HG02763 (cell line): ENCODE measurements at regions not wholly inside any gene's neighbourhood (a gene's known extent, or its start where the extent isn't known, plus 50 kb on each side); places are given as distances from the start of the nearest gene placed in this dataset.

Experiments
- ATAC-seq: cut with Tn5 transposase; IDR thresholded peaks from one replicate; pipeline ENCODE4 v1.9.1; 2021; ENCODE audit warnings: mild to moderate bottlenecking, moderate library complexity; ENCODE audit not compliant: unreplicated experiment

DNA sequence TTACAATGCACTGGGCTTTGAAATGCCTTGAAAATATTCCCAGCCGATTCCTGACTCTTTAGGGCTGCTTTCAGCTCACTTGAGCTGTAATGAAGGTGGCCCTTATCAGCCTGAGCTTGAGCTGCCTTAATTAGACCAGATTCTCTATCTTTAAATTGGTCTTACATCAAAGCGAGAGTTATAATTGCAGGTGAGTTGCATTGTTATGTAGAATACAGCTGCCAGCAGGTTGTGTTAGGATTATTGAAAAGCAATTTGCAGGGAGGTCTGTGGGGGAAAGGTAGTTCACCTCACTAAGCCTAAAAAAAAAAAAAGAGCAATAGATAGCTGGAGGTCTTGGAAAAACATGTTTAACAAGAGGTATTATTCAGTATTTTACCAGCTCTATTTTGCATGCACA is 142.2 kb upstream of the HABP2 start:
- ATAC-seq, result no peak

DNA sequence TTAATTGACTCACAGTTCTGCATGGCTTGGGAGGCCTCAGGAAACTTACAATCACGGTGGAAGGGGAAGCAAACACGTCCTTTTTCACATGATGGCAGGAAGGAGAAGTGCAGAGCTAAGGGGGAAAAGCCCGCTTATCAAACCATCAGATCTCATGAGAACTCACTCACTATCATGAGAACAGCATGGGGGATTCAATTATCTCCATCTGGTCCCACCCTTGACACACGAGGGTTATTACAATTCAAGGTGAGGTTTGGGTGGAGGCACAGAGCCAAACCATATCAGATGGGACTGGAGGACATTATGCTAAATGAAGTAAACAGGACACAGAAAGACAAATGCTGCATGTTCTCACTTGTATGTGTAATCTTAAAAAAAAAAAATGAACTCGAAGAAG is 141.4 kb upstream of the HABP2 start:
- ATAC-seq, result no peak

DNA sequence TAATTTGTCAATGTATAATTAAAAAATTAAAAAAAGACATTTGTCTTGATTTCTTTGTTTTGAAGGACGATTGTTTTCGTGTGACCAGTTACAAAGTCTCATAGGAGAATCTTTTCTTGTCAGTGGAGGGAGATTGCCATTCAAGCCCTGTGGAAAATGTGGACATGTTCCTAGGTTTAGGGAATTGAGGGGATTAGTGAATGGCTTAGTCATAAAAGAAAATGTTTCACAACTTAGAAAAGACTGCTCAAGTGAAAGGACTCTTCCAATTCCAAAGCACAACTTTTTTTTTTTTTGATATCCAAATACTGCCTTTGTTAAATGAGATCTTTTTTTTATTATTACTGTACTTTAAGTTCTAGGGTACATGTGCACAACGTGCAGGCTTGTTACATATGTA is 140.7 kb upstream of the HABP2 start:
- no peak for ATAC-seq

DNA sequence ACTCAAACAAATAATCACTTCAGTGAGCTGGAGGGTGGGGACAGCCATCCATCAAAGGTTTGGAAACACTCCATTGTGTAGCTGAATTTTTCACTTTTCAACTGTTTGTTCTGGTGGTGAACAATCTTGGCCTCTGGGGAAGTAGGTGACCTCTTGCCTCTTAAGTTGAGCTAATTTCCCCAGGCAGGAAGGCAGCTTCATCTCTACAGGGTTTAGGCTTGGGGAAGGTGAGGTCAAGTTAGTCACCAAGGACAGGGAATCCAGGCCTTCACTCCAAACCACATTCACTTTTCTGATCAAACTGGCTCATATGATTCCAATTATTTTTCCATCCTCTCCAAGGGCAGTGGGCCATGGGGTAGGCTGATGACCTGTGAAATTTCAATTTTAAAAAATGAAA is 138.3 kb upstream of the HABP2 start:
- no peak for ATAC-seq

DNA sequence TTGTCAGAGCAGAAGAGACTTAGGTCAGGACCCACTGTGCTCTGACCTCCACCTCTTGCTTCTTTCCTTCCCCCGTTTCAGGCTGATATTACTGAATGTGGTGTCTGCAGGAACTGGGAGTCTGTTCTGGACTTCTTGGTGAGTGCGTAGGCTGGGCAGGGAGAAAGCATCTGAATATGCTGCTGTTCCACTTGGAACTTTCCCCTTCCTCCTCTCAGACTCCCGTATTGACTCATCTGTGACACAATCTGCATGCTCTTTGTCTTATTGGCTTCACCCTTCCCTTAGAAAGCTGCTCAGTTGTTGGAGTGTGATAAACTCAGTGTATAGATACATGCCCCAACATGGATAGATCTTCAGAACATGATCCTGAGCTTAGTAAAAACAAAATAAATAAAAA is 137.6 kb upstream of the HABP2 start:
- ATAC-seq, result no peak

DNA sequence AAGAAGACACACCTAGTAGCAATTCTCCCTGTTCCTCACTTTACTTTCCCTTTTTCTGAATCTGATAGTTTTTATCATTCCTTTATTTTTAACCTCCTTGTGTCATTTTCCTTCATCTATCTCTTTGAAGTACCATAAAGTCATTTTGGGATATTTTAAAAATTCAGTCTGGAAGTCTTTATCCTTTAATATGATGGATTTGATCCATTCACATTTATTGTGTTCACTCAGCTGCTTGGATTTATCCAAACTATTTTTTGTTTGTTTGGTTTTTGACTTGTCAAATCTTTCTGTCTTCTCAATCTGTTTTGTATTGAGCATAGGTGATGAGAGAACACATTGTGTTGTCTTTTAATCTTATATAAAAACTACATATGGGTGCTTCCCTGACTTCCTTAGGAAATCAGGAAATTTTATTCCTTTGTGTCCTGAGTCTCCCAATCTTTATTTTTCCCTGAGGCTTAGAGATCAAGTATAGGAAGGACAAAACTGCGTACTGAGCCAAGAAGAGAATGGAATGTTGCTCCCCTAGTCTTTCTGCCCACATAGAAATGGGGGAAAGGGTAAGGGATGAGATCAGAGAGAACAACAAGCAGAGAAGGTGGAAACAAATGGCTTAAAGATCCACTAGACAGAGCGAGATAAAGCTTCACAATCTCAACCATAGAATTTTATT is 132.7 kb upstream of the HABP2 start:
- ATAC-seq, result no peak

DNA sequence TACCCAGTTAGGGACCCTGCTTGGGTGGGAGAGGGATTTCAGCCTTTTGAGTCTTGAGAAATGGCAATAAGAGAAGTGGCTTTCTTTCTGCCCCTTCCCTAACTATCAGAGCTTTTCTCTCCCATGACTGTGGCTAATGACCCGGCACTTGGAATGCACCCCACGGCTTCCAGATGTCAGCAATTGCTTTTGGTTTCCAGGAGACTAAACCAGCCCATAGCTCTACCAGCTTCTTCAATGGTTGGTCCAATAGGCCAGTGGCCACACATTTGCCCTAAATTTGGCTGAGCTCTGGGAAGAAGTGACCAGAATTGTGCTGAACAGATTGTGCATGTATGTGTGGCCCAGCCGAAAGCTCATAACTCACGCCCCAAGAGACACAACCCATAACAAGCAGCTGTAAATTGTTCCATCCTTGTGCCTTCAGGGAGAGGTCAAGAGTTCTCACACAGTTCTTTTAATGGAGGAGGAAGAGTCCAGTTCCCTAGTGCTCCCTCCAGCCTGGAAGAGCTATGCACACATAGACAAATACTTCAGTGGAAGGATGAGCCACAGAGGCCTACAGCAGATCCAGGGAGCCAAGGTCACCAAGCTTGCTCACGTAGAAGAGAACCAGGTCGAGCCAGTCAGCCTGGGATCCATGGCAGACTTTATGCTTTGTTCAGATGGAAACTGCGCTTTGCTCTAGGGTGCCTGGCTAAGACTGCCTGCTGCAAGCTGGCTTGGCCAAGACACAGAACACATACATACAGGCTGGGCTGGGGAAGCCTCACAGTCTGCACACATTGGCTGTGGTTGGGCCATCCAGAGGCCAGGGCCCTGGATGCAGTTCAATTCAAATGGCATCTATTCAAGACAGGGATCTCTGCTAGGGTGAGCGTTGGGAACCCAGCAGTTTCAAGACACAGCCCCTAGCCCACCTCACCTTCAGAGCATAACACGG is 131.8 kb upstream of the HABP2 start:
- ATAC-seq, result no peak

DNA sequence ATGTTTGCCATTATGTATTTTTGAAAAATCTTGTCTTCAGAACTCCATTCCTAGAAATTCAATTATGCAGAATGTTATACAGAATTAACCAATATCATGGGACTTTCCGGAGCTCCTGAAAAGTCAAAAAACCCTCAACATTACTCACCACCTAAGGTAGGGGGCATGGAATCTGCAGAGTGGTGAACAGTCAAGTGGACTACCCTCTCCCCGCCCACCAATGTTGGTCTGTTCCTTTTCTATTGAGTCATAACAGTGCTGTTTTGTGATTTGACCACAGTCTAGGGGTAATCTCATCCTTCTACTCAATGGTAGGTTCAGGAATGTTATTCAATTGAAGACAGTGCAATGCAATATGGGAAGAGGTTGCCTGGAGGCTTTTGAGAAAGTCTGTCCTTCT is 130.5 kb upstream of the HABP2 start:
- no peak for ATAC-seq

DNA sequence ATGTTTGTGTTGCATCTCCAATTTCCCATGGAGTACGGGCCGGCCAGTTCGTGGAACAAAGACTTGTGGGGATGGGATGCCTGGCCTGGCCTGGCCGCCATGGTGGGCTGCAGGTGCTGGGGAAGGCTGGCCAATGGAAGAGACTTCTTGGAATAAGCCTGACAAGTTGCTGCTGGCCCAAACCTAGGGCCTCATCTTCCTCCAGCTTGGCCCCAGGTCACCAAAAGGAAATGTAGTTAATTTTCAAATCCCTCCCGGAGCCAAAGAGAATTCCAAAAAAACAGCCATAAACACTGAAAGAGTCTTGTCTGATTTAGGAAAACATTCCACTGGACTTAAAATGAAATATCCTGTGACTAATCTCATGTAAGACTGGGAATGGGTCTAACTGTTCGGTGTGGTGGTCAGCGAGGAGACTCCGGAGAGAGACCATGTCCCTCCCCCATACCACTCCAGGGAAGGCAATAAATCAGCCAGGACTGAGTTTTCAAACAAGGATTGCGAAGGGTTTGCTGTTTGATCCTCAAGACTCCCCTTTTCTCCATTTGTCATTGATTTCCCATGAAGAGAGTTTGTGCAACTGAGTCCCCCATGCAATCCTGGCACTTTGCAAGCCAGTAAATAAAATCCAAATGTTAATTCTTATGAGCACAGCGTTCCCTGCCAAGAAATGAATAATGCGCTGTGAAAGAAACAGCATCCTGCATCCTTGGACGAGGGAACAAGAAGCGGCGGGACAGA is 128.7 kb upstream of the HABP2 start:
- no peak for ATAC-seq

DNA sequence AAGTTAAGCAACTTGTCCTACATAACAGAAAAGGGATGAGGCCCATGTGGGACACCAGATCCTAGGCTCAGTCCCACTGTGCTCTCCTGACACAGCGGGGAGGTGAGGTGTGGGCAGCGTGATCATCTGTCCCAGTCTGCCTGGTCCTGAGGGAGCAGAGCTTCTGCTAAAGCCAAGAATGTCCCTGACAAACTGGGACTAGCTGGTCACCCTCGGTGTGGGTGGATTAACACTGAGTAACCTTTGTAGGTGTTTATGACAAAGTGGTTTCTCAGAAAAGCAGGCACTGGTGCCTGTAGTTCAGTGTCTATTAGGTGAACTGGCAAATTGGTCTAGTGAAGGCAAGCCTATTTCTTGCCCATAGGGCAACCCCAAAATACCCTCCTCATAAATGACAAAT is 127.8 kb upstream of the HABP2 start:
- ATAC-seq, result no peak

DNA sequence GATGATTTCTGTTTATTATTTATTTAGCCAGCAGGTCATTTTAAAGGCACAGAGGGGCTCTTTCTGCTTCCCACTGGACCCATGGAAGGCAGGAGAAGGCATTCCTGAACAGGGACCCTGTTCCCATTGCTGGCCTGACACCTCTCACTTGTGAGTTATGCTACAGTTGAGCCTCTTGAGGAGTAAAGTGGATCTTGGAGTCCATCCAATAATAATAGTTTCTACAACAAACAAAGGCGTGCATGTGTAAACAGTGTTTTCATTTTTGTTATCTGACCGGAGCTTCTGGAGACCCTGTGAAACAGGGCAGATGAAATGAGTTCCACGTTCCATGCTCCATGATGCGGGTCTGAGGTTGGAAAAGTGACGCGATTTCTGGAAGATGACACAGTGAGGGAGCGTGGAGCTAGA is 127.3 kb upstream of the HABP2 start:
- ATAC-seq, result no peak

DNA sequence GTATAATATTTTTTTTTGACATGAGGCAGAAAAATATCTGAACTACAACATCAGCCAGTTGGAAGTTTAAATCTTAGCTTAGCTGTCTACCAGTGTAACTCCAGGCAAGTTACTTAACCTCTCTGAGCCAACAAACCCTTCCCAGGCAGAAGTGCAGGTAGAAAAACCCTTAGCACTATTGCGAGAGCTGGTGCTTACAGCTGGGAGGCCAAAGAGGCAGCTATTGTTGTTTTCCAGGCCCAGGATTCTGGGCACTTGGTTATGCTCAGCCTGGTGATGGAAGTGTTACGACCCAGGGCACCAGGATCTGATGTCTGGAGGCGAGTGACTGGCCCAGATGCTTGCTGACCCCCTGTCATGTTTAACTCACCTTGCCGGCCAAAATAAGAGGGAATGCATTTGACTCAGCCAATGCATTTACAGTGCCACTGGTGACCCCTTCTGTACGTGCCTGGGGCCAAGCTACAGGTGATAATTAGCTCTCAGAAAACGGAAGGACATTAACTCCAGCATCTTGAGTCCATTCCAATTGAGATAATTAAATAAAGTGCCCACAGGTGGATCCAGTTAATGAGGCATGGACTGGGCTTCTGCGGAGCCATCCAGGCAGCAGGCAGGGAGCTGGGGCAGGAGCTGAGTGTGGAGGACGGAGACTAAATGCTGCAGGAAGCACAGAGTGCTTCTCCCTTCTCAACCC is 126.5 kb upstream of the HABP2 start:
- no peak for ATAC-seq

DNA sequence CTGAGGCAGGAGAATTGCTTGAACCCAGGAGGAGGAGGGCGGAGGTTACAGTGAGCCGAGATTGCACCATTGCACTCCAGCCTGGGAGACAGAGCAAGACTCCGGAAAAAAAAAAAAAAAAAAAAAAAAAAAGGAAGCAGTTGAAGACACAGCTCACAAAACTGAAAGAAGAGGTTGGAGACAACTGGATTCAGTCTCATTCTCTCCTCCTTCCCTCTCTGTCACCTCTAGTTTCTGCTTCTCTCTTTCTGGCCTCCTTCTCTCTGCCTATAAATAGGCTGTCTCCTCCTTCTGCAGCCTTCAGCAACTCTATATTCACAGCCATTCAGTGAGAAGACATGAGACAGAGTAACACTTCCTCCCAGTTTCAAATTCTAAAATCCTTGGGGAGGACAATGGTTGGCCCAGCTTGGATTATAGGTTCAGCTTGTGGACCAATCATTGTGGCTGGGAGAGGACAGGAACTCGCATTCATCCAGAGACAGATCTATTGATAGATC is 125.6 kb upstream of the HABP2 start:
- no peak for ATAC-seq

DNA sequence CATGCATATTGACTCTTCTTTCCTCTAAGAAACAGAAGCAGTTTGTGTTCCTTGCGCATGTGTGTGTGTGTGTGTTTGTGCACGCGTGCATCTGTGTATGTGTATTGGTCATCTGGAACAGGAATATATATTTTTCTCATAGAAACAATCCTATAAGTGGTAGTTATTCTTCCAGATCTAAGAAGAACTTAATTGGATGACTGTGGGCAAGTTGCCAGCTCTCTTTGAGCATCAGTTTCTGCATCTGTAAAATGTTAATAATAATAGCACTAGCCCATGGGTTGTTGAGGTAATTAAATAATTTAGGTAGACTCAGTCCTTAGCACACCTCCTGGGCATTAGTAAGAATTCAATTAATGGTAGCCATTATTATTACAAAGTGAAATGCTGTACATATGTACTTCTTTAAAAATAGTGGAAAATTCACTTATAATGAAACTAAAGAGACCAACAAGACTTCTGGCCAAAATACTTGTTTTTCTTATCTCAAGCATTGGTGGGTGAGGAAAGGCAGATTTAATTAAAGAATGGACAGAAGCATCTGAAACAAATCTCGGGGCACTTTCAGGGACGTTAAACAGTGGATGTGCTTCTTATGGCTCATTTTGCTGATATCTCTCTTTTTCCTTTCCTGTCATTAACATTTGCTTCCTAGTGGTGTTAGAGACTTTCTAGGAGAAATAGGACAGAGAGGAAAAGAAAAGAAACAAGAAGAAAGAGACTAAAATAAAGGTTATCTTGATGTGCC is 124.9 kb upstream of the HABP2 start:
- no peak for ATAC-seq

DNA sequence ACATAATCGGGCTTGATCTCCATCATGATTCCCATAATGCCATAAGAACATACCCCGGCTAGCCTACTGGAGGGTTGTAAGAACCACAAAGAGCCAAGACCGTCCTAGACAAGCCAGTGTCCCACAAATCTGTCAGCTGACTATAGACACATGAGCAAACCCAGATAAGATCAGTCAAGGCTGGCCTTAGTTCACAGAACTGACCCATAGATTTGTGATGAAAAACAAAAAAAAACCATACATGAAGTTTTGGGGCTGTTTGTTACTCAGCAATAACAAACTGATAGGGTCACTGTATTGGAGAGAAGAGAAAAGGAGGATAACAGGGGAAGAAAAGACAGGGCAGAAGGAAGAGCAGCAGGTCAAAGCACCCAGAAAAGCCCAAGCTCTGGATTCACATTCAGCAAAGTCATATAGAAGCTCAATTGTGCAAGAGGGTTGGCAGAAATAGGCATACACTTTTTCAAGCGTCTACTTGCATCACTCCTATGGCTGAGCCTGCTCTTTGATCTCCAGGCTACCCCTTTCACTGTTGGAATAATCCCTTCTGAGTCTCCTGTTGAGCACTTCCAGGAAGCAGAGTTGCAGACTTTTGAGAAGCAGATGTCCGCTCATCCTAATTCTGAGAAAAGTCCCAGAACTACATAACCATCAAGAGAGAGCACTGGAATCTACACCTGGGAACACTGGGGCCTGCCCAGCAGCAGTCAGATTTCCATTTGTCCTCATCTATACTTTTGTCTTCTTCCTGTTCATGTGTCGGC is 122.0 kb upstream of the HABP2 start:
- no peak for ATAC-seq

DNA sequence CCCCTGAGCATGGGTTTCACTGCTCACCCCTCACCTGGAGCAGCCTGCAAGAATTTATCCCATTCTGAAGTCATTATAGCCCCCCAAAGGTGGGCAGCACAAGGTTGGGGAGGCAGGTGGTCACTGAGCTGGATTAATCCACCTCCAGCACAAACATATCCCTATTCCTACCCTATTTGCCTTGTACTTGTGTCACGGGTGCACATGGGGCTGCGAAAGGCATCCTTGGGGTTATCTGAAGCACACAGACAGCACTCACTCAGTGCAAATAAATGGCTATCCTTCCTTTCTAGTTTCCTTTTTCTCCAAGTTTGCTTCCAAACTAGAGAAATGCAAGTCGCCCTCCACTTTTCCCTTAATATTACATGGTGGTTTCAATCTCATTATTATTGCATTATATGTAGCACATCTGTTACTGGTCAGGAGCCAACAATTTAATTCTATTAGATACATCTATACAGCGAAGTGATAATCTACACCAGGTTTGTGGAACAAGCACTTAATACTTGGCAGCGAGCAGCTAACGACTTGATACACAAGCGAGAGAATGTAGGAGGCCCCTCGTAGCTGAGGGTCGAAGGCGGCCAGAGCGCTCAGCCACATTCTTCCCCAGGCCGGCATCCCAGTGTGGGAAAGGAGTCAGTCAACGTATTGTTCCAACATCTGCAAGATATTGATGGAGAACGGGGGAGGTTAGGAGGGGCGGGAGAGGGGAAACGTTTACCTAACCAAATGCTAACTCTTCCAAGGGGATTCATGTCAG is 121.3 kb upstream of the HABP2 start:
- ATAC-seq, result no peak

DNA sequence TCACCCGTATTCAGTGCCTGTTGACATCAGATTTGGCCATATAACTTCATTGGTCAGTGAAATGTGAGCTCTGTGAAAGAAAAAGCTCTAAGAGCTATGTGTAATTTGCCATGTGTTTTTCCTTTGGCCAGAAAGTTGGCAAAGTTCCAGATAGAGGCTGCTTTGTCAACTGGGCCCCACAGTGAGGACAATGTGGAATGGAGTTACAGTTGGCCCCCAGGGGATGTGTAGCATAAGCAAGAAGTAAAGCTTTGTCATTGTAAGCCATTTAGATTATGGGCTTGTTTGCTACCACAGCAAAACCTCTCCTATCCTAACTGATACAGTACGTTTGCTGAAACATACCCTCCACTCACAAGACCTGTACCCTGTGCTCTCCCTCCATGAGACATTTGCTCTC is 119.1 kb upstream of the HABP2 start:
- ATAC-seq, result no peak

DNA sequence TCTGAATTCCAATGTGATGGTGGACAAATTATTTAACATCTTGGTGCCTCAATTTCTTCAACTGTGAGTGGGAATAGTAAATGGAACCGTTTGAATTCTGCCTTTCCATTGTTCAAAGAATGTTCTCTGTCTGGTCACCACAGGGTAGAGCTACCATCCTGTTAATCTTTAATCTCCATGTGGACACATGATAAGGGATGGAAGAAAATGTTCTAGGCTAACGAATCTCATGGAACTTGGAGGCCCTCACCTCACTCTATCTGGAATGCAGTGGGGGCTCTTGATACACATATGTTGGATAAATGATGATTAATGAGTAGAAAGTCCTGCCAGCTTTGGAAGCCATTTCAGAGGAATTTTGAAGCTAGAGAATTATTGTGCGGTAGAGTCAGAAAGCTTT is 118.5 kb upstream of the HABP2 start:
- no peak for ATAC-seq

DNA sequence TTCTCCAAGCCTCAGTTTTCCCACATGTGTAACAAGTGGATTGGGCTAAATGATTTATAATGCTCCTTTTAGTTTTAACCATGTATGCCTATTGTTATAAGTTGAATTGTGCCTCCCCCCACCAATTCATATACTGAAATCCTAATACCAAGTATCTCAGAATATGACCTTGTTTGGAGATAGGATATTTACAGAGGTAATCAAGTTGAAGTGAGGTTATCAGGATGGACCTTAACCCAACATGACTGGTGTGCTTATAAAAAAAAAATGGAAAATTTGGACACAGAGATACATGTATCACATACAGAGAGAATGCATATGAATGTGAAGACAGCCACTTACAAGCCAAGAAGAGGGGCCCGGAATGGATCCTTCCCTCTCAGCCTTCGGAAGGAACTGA is 117.9 kb upstream of the HABP2 start:
- no peak for ATAC-seq
